ENCODE measurements at regions not wholly inside any gene's neighbourhood (a gene's known extent, or its start where the extent isn't known, plus 50 kb on each side); places are given as distances from the start of the nearest gene placed in this dataset.

GRCh38 chrX:42585842-42586621 is 191.9 kb downstream of the PPP1R2C start:
- H3K27me3 Mint-ChIP-seq (ENCODE audit: low read depth): no peaks in the 10 kb centered on the region
- DNase-seq (ENCODE audit: low spot score) (no peak), ATAC-seq (no peak)
- TF ChIP-seq GRHL2 (CRISPR knock-in tag; IDR thresholded peaks at IDR 0.05; ENCODE audit: insufficient replicate concordance, severe bottlenecking) (no peak), FOXP1 (CRISPR knock-in tag; IDR thresholded peaks at IDR 0.05; ENCODE audit: borderline replicate concordance) (no peak), CREM (CRISPR knock-in tag; IDR thresholded peaks at IDR 0.05) (no peak), MAX (CRISPR knock-in tag; IDR thresholded peaks at IDR 0.05) (no peak), JAZF1 (CRISPR knock-in tag; IDR thresholded peaks at IDR 0.05) (no peak), HMGXB4 (CRISPR knock-in tag; IDR thresholded peaks at IDR 0.05) (no peak), ZMAT4 (CRISPR knock-in tag; IDR thresholded peaks at IDR 0.05) (no peak), ZBTB21 (CRISPR knock-in tag; IDR thresholded peaks at IDR 0.05; ENCODE audit: borderline replicate concordance) (no peak), CTCF (IDR thresholded peaks at IDR 0.05) (no peak), GABPB1 (CRISPR knock-in tag; IDR thresholded peaks at IDR 0.05) (no peak), CBFB (CRISPR knock-in tag; IDR thresholded peaks at IDR 0.05; ENCODE audit: low read depth) (no peak), AFF4 (CRISPR knock-in tag; IDR thresholded peaks at IDR 0.05; ENCODE audit: borderline replicate concordance) (no peak), CREB1 (CRISPR knock-in tag; IDR thresholded peaks at IDR 0.05) (no peak), ZNF671 (CRISPR knock-in tag; IDR thresholded peaks at IDR 0.05) (no peak), IRF2 (CRISPR knock-in tag; IDR thresholded peaks at IDR 0.05; ENCODE audit: borderline replicate concordance, low read depth) (no peak), STAT6 (CRISPR knock-in tag; conservative IDR thresholded peaks at IDR 0.05; ENCODE audit: low read depth) (no peak), ATF1 (CRISPR knock-in tag; IDR thresholded peaks at IDR 0.05) (no peak), SP1 (CRISPR knock-in tag; conservative IDR thresholded peaks at IDR 0.05) (no peak), SOX15 (CRISPR knock-in tag; IDR thresholded peaks at IDR 0.05) (no peak)
- H3K36me3 Mint-ChIP-seq: peaks cover 12% of the 10 kb centered on the region
- no peak overlapping the region for H3K4me3 Mint-ChIP-seq
- H3K9me3 Mint-ChIP-seq: peaks cover 17% of the 10 kb centered on the region
- H3K4me1 Mint-ChIP-seq: no peaks in the 10 kb centered on the region
- CTCF ChIA-PET: no interaction called here
- H3K27ac Mint-ChIP-seq: no peak overlapping the region
- POLR2A ChIA-PET: no interaction called here

Measured in WTC11 (cell line).